NCI-H69 (cell line): ENCODE measurements at regions not wholly inside any gene's neighbourhood (a gene's known extent, or its start where the extent isn't known, plus 50 kb on each side); places are given as distances from the start of the nearest gene placed in this dataset.

Experiments
- DNase-seq: peaks from one replicate; lab custom pipeline; 2025; lab: John Stamatoyannopoulos, UW

- DNase-seq, result peak; percentile 45
These were observed 345.8 kb downstream of the RPS29 start for GRCh38 chr14:49240383-49240782.

- peak; percentile 35 for DNase-seq
These were observed 357.6 kb downstream of the RPS29 start for GRCh38 chr14:49228552-49228951.

- DNase-seq, result no peak
These were observed 364.9 kb downstream of the RPS29 start for GRCh38 chr14:49221316-49221715.

- DNase-seq, result peak; percentile 17
These were observed 365.7 kb downstream of the RPS29 start for GRCh38 chr14:49220492-49220891.

GRCh38 chr14:49218436-49219092 is 367.6 kb downstream of the RPS29 start:
- DNase-seq, result peak; percentile 86

- DNase-seq, result no peak
These were observed 373.5 kb downstream of the RPS29 start for GRCh38 chr14:49212721-49213120.

GRCh38 chr14:49209416-49209815 is 376.8 kb downstream of the RPS29 start:
- DNase-seq, result no peak

GRCh38 chr14:49206828-49207227 is 379.4 kb downstream of the RPS29 start:
- DNase-seq, result no peak

GRCh38 chr14:49203676-49204075 is 382.5 kb downstream of the RPS29 start:
- DNase-seq, result no peak

- DNase-seq, result no peak
These were observed 387.0 kb downstream of the RPS29 start for GRCh38 chr14:49199159-49199558.

GRCh38 chr14:49196327-49196726 is 389.9 kb downstream of the RPS29 start:
- no peak for DNase-seq

- DNase-seq, result no peak
These were observed 392.1 kb downstream of the RPS29 start for GRCh38 chr14:49194067-49194466.

GRCh38 chr14:49193332-49194065 is 392.7 kb downstream of the RPS29 start:
- peak; percentile 19 for DNase-seq

GRCh38 chr14:49191380-49191779 is 394.8 kb downstream of the RPS29 start:
- no peak for DNase-seq

GRCh38 chr14:49189375-49189774 is 396.8 kb downstream of the RPS29 start:
- peak; percentile 58 for DNase-seq

- DNase-seq, result no peak
These were observed 398.4 kb downstream of the RPS29 start for GRCh38 chr14:49187799-49188198.

- DNase-seq, result peak; percentile 92
These were observed 412.3 kb downstream of the RPS29 start for GRCh38 chr14:49173765-49174373.

- DNase-seq, result peak; percentile 90
These were observed 422.1 kb downstream of the RPS29 start for GRCh38 chr14:49164074-49164473.

GRCh38 chr14:49160983-49161382 is 425.2 kb downstream of the RPS29 start:
- DNase-seq, result peak; percentile 94

- no peak for DNase-seq
These were observed 427.1 kb downstream of the RPS29 start for GRCh38 chr14:49159081-49159480.

GRCh38 chr14:49139593-49139992 is 446.6 kb downstream of the RPS29 start:
- no peak for DNase-seq

- peak; percentile 47 for DNase-seq
These were observed 451.2 kb downstream of the RPS29 start for GRCh38 chr14:49134940-49135339.

- DNase-seq, result no peak
These were observed 464.9 kb downstream of the RPS29 start for GRCh38 chr14:49121246-49121645.
